BE2C (cell line): ENCODE measurements at regions not wholly inside any gene's neighbourhood (a gene's known extent, or its start where the extent isn't known, plus 50 kb on each side); places are given as distances from the start of the nearest gene placed in this dataset.

Source experiments
- DNase-seq: peaks from one replicate; pipeline ENCODE4 v3.0.0-alpha.2; 2020
- H3K27me3 ChIP-seq: fragments of 250-450 bp; sonication (Bioruptor Pico); 2 replicates; pipeline ENCODE4 v1.5.1; 2020; ENCODE audit warnings: mild to moderate bottlenecking
- H3K36me3 ChIP-seq: fragments of 250-450 bp; sonication (Bioruptor Pico); 2 replicates; pipeline ENCODE4 v1.5.1; 2020; ENCODE audit warnings: mild to moderate bottlenecking
- H3K4me1 ChIP-seq: fragments of 250-450 bp; sonication (Bioruptor Pico); 2 replicates; pipeline ENCODE4 v1.5.1; 2020
- H3K4me3 ChIP-seq: 2 replicates; pipeline ENCODE4 v1.5.1; 2011; ENCODE audit warnings: low read depth, low read length
- H3K9me3 ChIP-seq: fragments of 250-450 bp; sonication (Bioruptor Pico); 2 replicates; pipeline ENCODE4 v1.5.1; 2020
- TF ChIP-seq, protein P1 (sequence below): IDR thresholded peaks from 2 replicates; pipeline ENCODE4 v1.5.1; 2012; ENCODE audit warnings: mild to moderate bottlenecking, low read depth, low read length

DNA sequence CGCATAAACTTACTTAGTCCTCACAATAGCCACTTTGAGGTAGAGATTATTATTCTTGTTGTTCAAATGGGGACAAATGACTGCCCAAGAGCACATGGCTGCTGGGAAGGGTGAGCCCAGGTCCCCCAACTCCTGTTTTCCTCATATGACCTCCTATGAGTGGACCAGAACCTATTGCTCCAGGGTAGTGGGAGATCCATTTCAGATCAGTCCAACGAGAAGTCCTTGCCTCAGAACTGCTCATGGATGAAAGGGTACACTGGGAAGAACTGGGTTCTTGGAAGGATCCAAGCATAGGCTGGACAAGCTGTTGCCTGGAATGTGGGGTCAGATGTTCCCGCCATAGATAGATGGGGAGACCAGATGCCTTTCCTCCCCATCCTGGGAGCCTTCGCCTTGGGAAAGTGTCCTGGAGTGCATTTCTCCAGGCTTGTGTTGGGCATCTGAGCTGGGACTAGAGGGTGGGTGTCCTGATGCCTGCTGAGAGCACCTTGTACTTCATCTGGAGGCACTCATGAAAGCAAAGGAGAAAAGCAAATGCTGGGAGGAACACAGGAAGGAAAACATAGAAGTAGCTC lies 146.3 kb upstream of the B3GAT1 start:
- TF ChIP-seq, protein P1, sequence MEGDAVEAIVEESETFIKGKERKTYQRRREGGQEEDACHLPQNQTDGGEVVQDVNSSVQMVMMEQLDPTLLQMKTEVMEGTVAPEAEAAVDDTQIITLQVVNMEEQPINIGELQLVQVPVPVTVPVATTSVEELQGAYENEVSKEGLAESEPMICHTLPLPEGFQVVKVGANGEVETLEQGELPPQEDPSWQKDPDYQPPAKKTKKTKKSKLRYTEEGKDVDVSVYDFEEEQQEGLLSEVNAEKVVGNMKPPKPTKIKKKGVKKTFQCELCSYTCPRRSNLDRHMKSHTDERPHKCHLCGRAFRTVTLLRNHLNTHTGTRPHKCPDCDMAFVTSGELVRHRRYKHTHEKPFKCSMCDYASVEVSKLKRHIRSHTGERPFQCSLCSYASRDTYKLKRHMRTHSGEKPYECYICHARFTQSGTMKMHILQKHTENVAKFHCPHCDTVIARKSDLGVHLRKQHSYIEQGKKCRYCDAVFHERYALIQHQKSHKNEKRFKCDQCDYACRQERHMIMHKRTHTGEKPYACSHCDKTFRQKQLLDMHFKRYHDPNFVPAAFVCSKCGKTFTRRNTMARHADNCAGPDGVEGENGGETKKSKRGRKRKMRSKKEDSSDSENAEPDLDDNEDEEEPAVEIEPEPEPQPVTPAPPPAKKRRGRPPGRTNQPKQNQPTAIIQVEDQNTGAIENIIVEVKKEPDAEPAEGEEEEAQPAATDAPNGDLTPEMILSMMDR: no peak
- no peak overlapping the region for H3K4me3 ChIP-seq
- H3K9me3 ChIP-seq: no peaks in the 10 kb centered on the region
- no peak for DNase-seq
- H3K36me3 ChIP-seq: no peaks in the 10 kb centered on the region
- H3K4me1 ChIP-seq: no peaks in the 10 kb centered on the region
- peaks cover 5% of the 10 kb centered on the region; the same call in 1 of the 2 replicates for H3K27me3 ChIP-seq

DNA sequence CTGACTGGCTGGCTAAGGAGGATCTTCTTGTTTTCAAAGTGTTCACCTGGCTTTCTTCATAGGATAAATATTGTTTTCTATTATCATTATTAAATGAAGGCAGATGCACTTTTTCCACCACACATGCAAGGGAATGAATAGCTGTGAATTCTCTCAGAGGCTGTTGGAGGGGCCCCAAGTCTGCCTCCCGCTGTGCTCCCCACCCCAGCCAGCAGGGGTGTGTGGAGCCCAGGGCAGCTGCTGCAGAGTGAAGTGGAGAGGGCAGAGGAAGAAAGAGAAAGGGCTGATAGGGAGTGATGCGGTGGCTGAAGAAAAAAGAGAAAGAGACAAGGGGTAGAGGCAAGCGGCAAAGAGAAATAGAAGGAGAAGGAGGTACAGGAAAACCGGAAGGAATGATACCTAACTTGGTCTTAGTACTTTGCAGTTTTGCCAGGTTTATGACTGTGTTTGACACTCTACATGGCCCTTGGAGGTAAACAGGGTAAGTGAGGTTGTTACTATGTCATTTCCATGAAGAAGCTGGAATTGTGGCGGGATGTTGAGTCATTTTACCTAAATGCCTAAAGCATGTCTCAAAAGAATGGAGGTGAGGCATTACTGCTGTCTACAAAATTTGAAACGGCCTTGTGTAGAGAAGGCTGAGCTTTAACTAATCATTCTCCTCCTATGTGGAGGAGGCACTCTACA lies 145.7 kb upstream of the B3GAT1 start:
- Histone ChIP-seq H3K4me1 (no peaks in the 10 kb centered on the region), H3K4me3 (no peak overlapping the region), H3K36me3 (no peaks in the 10 kb centered on the region), H3K27me3 (peaks cover 5% of the 10 kb centered on the region; the same call in 1 of the 2 replicates), H3K9me3 (no peaks in the 10 kb centered on the region)
- DNase-seq: no peak
- TF ChIP-seq, protein P1: no peak

DNA sequence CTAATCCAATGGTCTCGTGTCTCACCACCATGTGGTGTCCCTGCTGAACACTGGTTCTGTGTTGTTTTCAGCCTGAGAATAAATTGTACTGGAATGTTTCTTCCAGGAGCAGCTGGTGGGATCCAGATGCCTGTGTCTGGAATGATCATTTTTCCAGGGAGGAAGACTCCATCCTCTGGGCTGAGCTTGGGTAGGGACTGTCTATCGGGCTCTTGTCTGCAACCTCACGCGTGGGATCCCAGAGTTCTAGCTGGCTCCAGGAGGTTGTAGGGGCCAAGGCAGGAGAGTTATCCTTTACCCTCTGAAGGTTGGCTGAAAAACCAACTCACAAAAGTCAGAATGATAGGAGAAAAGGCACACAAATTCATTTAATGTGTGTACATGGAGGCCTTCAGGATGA lies 144.1 kb upstream of the B3GAT1 start:
- Histone ChIP-seq H3K4me1 (no peaks in the 10 kb centered on the region), H3K27me3 (peaks cover 5% of the 10 kb centered on the region; the same call in 1 of the 2 replicates), H3K36me3 (no peaks in the 10 kb centered on the region), H3K9me3 (no peaks in the 10 kb centered on the region), H3K4me3 (no peak overlapping the region)
- TF ChIP-seq, protein P1: no peak
- DNase-seq: no peak

GRCh38 chr11:134555510-134555909 lies 143.5 kb upstream of the B3GAT1 start:
- TF ChIP-seq, protein P1: no peak
- no peaks in the 10 kb centered on the region for H3K4me1 ChIP-seq
- H3K9me3 ChIP-seq: no peaks in the 10 kb centered on the region
- no peaks in the 10 kb centered on the region for H3K36me3 ChIP-seq
- peaks cover 5% of the 10 kb centered on the region; the same call in 1 of the 2 replicates for H3K27me3 ChIP-seq
- no peak overlapping the region for H3K4me3 ChIP-seq
- DNase-seq: no peak

DNA sequence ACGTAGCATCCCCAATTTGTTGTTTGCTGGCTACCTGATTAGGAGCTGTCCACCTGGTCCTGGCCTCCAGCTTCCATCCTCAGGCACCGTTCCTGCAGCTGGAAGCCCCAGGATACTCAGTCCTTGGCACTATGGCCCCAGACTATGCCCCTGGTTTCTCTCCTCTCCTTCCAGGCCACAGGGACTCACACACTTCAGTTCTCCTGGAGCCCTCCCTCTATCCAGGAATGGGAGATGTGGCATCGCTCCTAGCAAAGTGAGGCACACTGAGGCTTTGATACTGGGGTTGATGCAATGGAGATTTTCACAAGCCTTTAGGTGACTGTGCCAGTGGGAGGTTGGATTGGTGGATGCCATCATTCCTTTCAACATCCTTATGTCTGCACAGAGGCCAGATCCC lies 142.8 kb upstream of the B3GAT1 start:
- Histone ChIP-seq H3K4me3 (no peak overlapping the region), H3K36me3 (no peaks in the 10 kb centered on the region), H3K27me3 (no peaks in the 10 kb centered on the region), H3K4me1 (no peaks in the 10 kb centered on the region), H3K9me3 (no peaks in the 10 kb centered on the region)
- DNase-seq: no peak
- TF ChIP-seq, protein P1: no peak

DNA sequence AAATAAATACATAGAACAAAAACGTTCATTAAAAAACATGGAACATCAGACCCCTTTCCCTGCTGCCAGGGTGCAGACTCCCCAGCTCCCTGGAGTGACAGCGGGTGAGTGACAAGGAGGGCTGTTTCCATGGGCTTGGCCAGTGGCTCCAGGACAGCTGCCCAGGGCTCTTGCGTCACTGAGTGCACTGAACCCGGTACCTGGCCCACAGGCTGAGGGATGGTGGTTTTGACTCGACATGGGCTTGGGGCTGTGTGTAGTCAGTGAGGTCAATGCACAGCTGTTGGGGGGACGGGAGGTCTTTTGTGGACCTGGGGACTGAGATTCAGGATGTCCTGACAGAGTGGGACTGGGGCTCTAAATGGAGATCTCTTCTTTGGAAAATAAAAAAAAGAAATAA lies 142.1 kb upstream of the B3GAT1 start:
- H3K4me3 ChIP-seq: no peak overlapping the region

More for the DNA sequence above, 142.1 kb upstream of the B3GAT1 start:
- no peaks in the 10 kb centered on the region for H3K9me3 ChIP-seq
- no peaks in the 10 kb centered on the region for H3K4me1 ChIP-seq
- H3K27me3 ChIP-seq: no peaks in the 10 kb centered on the region
- TF ChIP-seq, protein P1: no peak
- H3K36me3 ChIP-seq: no peaks in the 10 kb centered on the region
- no peak for DNase-seq
